Skeletal muscle satellite cell (primary cell): ENCODE measurements at regions not wholly inside any gene's neighbourhood (a gene's known extent, or its start where the extent isn't known, plus 50 kb on each side); places are given as distances from the start of the nearest gene placed in this dataset.
A peak's percentile ranks its signal among the peaks of the same experiment; 100 is the strongest.

Source experiments
- H3K27me3 ChIP-seq: 2 replicates; pipeline ENCODE4 v1.7.0; 2013; ENCODE audit warnings: low read length; ENCODE audit not compliant: control insufficient read depth, insufficient read depth
- H3K36me3 ChIP-seq: 2 replicates; pipeline ENCODE4 v1.7.0; 2013; ENCODE audit warnings: mild to moderate bottlenecking, control low read depth, low read length; ENCODE audit not compliant: insufficient read depth
- H3K4me1 ChIP-seq: 2 replicates; pipeline ENCODE4 v1.7.0; 2013; ENCODE audit warnings: low read length; ENCODE audit not compliant: control insufficient read depth, insufficient read depth
- H3K4me2 ChIP-seq: 2 replicates; pipeline ENCODE4 v1.7.0; 2013; ENCODE audit warnings: mild to moderate bottlenecking, low read length
- H3K4me3 ChIP-seq: 2 replicates; pipeline ENCODE4 v1.7.0; 2013; ENCODE audit warnings: low read length
- H3K9ac ChIP-seq: 2 replicates; pipeline ENCODE4 v1.7.0; 2013; ENCODE audit warnings: mild to moderate bottlenecking, low read depth, low read length, moderate library complexity
- H3K9me3 ChIP-seq: replicated peaks from 2 replicates; pipeline ENCODE4 v1.7.0; 2013; ENCODE audit warnings: mild to moderate bottlenecking, control low read depth, low read length

- H3K9ac ChIP-seq = no peak overlapping the region
- no peak overlapping the region for H3K4me2 ChIP-seq
- H3K27me3 ChIP-seq = no peaks in the 10 kb centered on the region
- H3K9me3 ChIP-seq = no peaks in the 10 kb centered on the region
- H3K36me3 ChIP-seq = no peaks in the 10 kb centered on the region
- H3K4me3 ChIP-seq = no peak overlapping the region
- H3K4me1 ChIP-seq = peaks cover 19% of the 10 kb centered on the region
These were observed 191.5 kb upstream of the DPH6 start for GRCh38 chr15:35737441-35737840.

DNA sequence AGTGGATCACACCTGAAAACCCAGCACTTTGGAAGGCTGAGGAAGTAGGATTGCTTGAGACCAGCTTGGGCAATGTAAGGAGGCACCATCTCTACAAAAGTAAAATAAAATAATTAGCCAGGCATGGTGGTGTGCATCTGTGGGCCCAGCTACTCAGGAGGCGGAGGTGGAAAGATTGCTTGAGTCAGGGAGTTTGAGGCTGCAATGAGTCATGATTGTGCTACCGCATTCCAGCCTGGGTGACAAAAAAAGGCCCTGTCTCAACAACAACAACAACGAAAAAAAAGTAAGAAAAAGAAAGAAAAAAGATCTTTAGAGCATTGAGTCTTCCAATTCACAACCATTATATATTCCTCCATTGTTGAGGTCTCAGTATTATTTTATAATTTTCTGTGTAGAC is 192.4 kb upstream of the DPH6 start:
- peaks cover 19% of the 10 kb centered on the region for H3K4me1 ChIP-seq
- no peaks in the 10 kb centered on the region for H3K36me3 ChIP-seq
- no peak overlapping the region for H3K4me2 ChIP-seq
- no peak overlapping the region for H3K4me3 ChIP-seq
- no peaks in the 10 kb centered on the region for H3K9me3 ChIP-seq
- no peak overlapping the region for H3K9ac ChIP-seq
- no peaks in the 10 kb centered on the region for H3K27me3 ChIP-seq

DNA sequence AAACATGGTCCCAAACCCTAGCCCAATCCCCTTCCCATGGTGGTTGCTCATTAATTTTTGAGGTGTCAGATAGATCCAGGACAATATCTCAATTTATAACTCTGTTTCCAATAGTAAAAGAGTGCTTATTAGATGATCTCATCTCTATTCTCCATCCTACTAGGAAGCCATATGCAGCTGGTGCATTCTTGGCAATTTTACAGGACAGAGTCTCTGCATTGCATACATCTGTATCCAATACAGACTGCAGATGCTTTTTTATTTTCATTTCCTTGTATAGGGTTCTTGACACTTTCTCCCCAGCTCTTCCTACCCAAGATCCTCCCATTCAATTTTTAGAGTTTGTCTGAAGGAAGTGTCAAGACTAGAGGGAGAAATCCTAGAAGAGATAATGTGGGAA is 194.8 kb upstream of the DPH6 start:
- H3K4me1 ChIP-seq = peaks cover 19% of the 10 kb centered on the region
- H3K9ac ChIP-seq = no peak overlapping the region
- H3K4me3 ChIP-seq = no peak overlapping the region
- no peaks in the 10 kb centered on the region for H3K27me3 ChIP-seq
- no peak overlapping the region for H3K4me2 ChIP-seq
- H3K9me3 ChIP-seq = no peaks in the 10 kb centered on the region
- H3K36me3 ChIP-seq = no peaks in the 10 kb centered on the region

GRCh38 chr15:35741395-35741794 is 195.4 kb upstream of the DPH6 start:
- Histone ChIP-seq H3K4me3 (no peak overlapping the region), H3K36me3 (no peaks in the 10 kb centered on the region), H3K4me2 (no peak overlapping the region), H3K4me1 (peaks cover 14% of the 10 kb centered on the region), H3K9me3 (no peaks in the 10 kb centered on the region), H3K27me3 (no peaks in the 10 kb centered on the region), H3K9ac (no peak overlapping the region)

- H3K9me3 ChIP-seq = no peaks in the 10 kb centered on the region
- peaks cover 14% of the 10 kb centered on the region for H3K4me1 ChIP-seq
- H3K4me2 ChIP-seq = no peak overlapping the region
These were observed 195.9 kb upstream of the DPH6 start for GRCh38 chr15:35741881-35742280.

GRCh38 chr15:35743321-35743720 is 197.4 kb upstream of the DPH6 start:
- Histone ChIP-seq H3K4me2 (no peak overlapping the region), H3K9ac (no peak overlapping the region), H3K4me1 (peaks cover 2% of the 10 kb centered on the region), H3K9me3 (no peaks in the 10 kb centered on the region), H3K4me3 (no peak overlapping the region), H3K27me3 (no peaks in the 10 kb centered on the region), H3K36me3 (no peaks in the 10 kb centered on the region)

More at GRCh38 chr15:35741881-35742280, 195.9 kb upstream of the DPH6 start:
- no peak overlapping the region for H3K4me3 ChIP-seq
- H3K27me3 ChIP-seq = no peaks in the 10 kb centered on the region
- H3K9ac ChIP-seq = no peak overlapping the region
- H3K36me3 ChIP-seq = no peaks in the 10 kb centered on the region

- no peaks in the 10 kb centered on the region for H3K4me1 ChIP-seq
- H3K27me3 ChIP-seq = no peaks in the 10 kb centered on the region
- no peaks in the 10 kb centered on the region for H3K36me3 ChIP-seq
- no peak overlapping the region for H3K4me3 ChIP-seq
- no peaks in the 10 kb centered on the region for H3K9me3 ChIP-seq
- H3K9ac ChIP-seq = no peak overlapping the region
- no peak overlapping the region for H3K4me2 ChIP-seq
These were observed 200.2 kb upstream of the DPH6 start for GRCh38 chr15:35746121-35746520.

DNA sequence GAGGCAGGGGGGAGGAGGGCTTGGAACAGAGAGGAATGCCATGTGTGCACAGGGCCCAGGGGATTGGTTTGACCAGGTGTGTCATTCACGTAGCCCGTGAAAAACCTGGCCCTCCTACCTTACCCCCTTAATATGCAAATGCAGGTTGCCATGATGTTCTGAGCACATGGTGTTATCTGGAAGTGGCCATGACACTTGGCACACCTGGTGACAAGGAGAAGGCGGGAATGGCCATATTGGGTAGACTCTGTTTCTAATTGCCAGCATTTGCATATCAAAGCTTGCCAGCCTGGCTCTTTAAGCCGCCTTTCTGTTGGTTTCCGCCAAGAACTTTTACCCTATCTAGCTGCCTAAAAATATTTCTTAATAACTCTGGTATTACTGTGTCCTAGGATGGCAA is 202.1 kb upstream of the DPH6 start:
- H3K9me3 ChIP-seq = no peaks in the 10 kb centered on the region
- H3K36me3 ChIP-seq = no peaks in the 10 kb centered on the region
- H3K9ac ChIP-seq = no peak overlapping the region
- no peak overlapping the region for H3K4me2 ChIP-seq
- H3K4me1 ChIP-seq = no peaks in the 10 kb centered on the region
- H3K27me3 ChIP-seq = no peaks in the 10 kb centered on the region
- H3K4me3 ChIP-seq = no peak overlapping the region

GRCh38 chr15:35750051-35750450 is 204.1 kb upstream of the DPH6 start:
- Histone ChIP-seq H3K9ac (no peak overlapping the region), H3K4me3 (no peak overlapping the region), H3K27me3 (no peaks in the 10 kb centered on the region), H3K36me3 (no peaks in the 10 kb centered on the region), H3K9me3 (no peaks in the 10 kb centered on the region), H3K4me2 (no peak overlapping the region), H3K4me1 (peaks cover 8% of the 10 kb centered on the region)

DNA sequence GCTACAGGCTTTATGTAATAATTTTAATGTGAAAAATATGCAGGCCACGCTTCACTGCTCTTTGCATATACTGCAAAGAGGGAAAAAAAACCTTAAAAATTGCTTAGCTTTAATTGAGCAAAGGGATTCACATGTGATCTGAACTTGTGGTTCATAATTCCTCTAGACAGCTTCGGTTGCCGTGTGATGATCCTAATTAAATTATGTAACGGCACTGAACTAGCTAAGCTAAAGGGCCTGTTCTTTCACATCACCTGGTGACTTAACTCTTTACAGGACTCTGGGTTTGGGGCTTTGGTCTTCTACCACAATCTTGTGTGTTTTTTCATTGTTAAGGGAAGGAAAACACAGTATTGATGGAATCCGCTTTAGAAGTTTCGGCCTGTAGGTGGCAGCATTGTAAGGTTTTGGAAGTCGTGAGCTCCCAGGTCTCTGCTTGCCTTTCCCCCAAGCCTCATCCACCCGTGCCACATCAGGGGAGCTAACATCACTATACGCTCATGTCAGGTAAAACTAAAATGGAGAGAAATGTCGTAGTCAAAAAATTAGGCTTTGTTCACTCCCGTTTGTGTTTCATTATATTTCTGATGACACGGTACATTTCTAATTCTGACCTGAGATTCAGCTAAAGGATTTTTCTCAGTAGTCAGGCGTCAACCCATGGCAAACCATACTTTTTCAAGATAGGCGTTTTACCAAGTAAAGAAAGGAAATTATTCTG is 205.6 kb upstream of the DPH6 start:
- peak overlapping the region; percentile 2 for H3K9ac ChIP-seq
- peaks cover 8% of the 10 kb centered on the region for H3K4me1 ChIP-seq
- H3K27me3 ChIP-seq = no peaks in the 10 kb centered on the region
- no peaks in the 10 kb centered on the region for H3K36me3 ChIP-seq
- H3K4me3 ChIP-seq = no peak overlapping the region
- H3K9me3 ChIP-seq = no peaks in the 10 kb centered on the region
- H3K4me2 ChIP-seq = peak overlapping the region; percentile 49

- no peaks in the 10 kb centered on the region for H3K36me3 ChIP-seq
- H3K9ac ChIP-seq = no peak overlapping the region
- peaks cover 8% of the 10 kb centered on the region for H3K4me1 ChIP-seq
- H3K9me3 ChIP-seq = no peaks in the 10 kb centered on the region
- no peaks in the 10 kb centered on the region for H3K27me3 ChIP-seq
- no peak overlapping the region for H3K4me2 ChIP-seq
- H3K4me3 ChIP-seq = no peak overlapping the region
These were observed 206.1 kb upstream of the DPH6 start for GRCh38 chr15:35752134-35752466.

DNA sequence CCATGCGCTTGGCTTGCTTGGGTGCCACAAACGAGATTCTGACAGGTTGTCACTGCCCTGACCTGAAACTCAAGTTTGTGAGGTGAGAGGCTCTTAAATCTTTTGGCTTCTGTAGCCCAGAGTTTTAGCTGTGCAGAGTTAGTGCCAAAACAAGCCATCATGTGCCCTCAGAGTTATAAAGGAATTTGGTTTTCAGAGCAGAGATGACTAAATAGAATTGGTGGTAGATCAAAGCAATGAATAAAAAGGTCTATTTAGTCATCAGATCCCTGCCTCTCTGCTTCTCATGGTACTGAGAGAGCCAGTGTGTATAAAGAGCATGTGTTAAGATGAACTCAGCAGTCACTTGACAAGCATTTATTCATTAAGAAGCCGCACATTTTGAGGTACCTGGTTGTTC is 207.5 kb upstream of the DPH6 start:
- H3K27me3 ChIP-seq = no peaks in the 10 kb centered on the region
- H3K36me3 ChIP-seq = no peaks in the 10 kb centered on the region
- H3K4me3 ChIP-seq = no peak overlapping the region

More for the DNA sequence above, 207.5 kb upstream of the DPH6 start:
- Histone ChIP-seq H3K9me3 (no peaks in the 10 kb centered on the region), H3K9ac (no peak overlapping the region), H3K4me2 (no peak overlapping the region), H3K4me1 (peaks cover 8% of the 10 kb centered on the region)
